ENCODE measurements at regions not wholly inside any gene's neighbourhood (a gene's known extent, or its start where the extent isn't known, plus 50 kb on each side); places are given as distances from the start of the nearest gene placed in this dataset.

GRCh38 chr15:81484086-81484955 lies 110.3 kb upstream of the TMC3 start:
- DNase-seq (ENCODE audit: low read depth in 3 of 3) = no peak

DNA sequence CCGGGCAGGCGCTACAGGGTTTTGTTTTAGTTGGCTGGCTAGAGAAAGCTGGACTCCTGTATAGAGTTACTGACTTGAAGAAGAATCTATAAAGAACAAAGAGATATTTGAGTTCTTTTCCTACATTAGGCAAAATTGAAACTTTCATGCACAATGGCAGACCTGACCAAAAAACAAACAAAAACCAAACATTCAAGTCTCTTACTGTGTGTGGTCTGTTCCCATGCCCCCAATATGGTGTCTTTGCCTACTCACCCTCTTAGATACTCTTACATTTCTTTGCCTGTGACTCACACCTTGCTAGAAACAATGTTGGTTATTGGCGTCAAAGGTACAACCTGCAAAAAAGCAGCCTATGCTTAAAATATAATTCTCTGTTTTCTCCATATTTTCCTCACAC lies 109.5 kb upstream of the TMC3 start:
- no peak for DNase-seq (ENCODE audit: low read depth in 3 of 3)

DNA sequence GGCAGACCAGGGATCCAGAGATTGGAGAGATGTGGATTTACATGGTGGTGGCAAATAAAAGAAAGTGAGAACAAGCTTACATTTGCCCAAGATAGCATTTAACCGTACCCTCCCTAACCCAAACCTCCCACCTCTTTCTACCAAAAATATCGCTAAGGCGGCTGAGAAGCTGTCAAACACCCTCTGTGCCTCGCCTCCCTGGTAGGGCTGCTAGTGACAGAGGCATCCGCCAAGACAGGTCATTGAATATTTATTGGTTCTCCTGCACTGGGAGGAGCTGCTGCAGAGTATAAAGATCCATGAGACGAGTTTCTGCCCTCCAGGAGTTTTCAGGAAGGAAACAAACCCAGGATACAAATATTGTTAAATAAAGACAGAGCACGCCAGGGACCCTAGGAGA lies 107.3 kb upstream of the TMC3 start:
- DNase-seq (ENCODE audit: low read depth in 3 of 3) = no peak

DNA sequence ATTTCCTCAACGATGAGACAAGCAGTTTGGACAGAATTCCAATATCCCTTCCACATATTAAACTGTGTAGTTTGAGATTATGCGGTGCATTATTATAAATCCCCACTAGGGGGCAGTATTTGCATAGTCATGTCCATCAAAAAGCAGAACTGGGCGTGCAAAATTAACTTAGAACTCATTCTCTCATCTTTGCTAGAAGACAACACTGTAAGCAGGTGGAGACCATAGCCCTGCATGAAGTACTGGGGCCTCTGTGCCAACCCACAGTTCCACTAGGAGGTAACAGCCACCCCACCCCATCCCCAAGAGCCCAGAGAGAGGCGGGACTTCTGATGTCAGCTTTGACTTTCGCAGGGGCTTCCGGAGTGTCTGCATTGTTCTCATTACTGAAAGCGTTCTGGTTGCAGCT lies 106.6 kb upstream of the TMC3 start:
- DNase-seq (ENCODE audit: low read depth in 3 of 3) = peak in 1 of 3 donors; percentile 13

GRCh38 chr15:81478354-81478753 lies 104.3 kb upstream of the TMC3 start:
- DNase-seq (ENCODE audit: low read depth in 3 of 3) = no peak

GRCh38 chr15:81475926-81476325 lies 101.9 kb upstream of the TMC3 start:
- no peak for DNase-seq (ENCODE audit: low read depth in 3 of 3)

DNA sequence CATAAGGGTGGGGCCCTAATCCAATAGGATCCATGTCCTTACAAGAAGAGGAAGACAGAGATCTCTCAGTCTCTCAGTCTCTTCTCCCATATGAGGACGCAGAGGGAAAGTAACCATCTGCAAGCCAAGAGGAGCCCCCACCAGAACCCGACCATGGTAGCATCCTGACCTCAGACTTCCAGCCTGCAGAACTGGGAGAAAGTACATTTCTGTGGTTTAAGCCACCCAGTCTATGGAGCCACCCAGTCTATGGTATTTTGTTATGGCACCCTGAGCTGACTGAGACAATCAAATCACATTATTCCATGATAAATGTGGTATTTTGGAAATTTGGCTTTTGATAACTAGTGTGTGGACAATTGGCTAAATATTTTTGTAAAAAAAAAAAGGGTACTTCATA lies 101.5 kb upstream of the TMC3 start:
- DNase-seq (ENCODE audit: low read depth in 3 of 3) = no peak

DNA sequence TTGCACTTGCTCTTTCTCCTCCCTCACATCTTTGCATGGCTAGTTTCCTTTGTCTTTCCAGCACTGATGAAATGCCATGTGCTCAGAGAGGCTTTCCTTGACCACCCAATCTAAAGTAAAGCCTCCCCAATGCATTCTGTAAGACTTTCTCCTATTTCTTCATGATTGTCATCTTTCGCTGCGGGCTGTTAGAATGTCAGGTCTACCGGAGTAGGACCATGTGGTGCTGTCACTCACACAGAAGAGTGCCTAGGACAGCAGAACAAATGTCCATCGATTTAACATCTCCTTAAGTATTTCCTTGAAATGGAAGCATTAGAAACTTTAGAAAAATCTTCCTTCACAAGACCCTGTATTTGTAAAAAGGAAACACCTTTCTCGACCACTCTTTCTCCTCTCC lies 99.9 kb upstream of the TMC3 start:
- DNase-seq (ENCODE audit: low read depth in 3 of 3) = no peak

DNA sequence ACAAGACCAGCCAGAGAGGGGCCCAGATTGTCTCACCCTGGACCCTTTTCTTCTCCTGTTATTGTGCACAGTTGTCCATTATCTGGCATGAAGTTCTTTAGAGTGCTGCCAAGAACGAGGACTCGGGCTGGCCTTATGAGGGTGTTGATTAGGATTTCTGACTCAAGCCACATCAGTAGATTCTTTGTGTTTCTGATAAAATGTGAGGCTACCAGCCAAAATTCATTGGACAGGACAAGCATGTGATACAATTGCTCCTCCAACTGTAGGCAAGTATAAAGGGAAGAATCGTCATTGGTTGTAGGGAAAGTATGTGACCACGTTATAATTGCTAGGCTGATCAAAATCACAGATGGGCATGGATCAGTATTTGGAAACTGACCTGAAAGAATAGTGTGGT lies 99.2 kb upstream of the TMC3 start:
- DNase-seq (ENCODE audit: low read depth in 3 of 3) = no peak

DNA sequence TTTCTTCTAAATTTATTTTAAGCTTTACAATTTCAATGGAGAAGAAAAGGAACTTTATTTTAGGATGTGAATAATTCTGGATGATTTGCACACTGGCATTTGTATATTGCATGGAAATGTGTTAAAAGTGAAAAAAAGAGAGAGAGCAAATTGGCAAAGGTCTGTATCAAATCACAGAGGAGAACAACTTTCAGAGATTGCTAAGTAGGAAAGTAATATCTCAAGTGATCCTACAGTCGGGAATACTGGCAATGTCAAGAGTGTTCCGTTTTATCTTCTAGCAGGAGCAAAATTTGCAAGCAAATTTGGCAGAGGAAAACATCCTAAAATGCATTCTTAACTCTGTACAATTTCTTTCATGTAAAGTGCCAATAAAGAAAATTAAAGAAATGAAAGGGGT lies 97.1 kb upstream of the TMC3 start:
- DNase-seq (ENCODE audit: low read depth in 3 of 3) = no peak

- no peak for DNase-seq (ENCODE audit: low read depth in 3 of 3)
Observed at GRCh38 chr15:81469154-81469553, 95.1 kb upstream of the TMC3 start.

- DNase-seq (ENCODE audit: low read depth in 3 of 3) = no peak
Observed at GRCh38 chr15:81466741-81467140, 92.7 kb upstream of the TMC3 start.

DNA sequence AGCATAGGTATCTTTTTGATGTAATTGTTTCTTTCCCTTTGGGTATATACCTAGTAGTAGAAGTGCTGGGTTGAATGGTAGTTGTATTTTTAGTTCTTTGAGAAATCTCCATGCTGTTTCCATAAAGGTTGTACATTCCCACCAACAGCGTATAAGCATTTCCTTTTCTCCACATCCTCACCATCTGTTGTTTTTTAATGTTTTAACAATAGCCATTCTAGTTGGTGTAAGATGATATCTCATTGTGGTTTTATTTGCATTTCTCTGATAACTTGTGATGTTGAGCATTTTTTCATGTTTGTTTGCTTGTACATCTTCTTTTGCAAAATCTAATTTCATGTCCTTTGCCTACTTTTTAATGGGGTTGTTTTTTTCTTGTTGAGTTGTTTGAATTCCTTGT lies 80.0 kb upstream of the TMC3 start:
- DNase-seq (ENCODE audit: low read depth in 3 of 3) = no peak

DNA sequence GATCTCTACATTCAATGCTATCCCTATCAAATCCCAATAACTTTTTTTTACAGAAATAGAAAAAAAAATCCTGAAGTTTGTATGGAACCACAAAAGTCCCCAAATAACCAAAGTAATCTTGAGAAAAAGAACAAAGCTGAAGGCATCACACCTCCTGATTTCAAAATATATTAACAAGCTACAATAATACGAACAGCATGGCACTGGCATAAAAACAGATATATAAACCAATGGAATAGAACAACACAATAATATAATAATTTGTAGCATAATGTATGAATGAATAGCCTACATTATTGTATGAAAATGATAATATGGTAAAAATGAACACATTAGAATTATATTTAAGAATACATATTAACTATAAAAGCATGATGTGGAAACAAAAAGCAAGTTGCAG lies 76.7 kb upstream of the TMC3 start:
- no peak for DNase-seq (ENCODE audit: low read depth in 3 of 3)

GRCh38 chr15:81449836-81450474 lies 75.9 kb upstream of the TMC3 start:
- no peak for DNase-seq (ENCODE audit: low read depth in 3 of 3)

DNA sequence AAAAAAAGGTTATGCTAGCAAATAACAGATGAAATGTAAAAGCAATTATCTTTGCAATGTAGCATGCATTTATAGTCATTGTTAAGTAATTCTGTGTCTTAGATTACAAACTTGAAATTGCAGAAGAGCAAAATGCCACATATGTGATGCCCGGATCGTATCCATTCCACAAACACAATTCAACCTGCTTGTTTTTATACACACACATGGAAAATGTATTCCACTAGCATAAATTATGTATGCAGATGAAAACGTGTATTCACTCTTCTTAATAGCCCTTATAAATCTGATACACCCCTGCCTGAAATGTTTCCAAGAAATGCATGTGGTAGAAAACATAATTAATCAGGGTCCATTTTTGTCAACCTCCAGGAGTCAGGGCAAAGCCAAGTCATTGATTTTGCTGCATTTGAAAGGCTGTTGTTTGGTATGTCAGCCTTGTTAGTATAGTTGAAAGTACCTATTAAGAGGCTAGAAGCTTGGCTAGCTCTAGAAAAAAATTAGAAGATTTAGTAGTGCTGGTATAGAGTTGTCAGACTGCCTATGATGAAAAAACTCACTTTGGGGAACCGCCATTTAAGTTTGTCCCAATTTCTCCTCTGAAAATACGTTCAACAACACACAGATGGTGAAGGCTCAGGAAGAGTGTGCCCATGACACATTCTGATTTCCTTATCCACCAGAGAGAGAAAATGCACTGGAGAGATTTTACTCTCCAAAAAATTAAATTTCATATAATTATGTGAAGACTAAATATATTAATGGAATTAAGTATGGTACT lies 69.2 kb upstream of the TMC3 start:
- DNase-seq (ENCODE audit: low read depth in 3 of 3) = no peak

GRCh38 chr15:81442454-81442853 lies 68.4 kb upstream of the TMC3 start:
- no peak for DNase-seq (ENCODE audit: low read depth in 3 of 3)

DNA sequence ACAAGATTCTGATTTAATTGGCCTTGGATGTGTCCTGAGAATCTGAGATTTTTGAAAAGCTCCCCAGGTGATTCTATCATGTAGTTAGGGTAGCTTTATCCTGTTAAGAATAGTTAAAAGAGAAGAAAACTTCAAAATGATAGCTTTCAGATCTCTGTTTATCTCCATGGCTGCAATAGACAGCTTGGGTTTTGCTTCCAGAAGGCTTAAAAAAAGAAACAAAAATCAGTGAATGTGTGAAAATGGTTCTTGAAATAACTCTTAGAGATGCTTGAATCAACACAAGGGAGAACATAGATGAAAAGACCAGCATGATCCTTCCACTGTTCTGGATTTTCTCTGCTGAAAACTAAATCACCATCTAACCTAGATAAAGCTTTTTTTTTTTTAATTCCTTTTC lies 60.8 kb upstream of the TMC3 start:
- no peak for DNase-seq (ENCODE audit: low read depth in 3 of 3)

- no peak for DNase-seq (ENCODE audit: low read depth in 3 of 3)
Observed at GRCh38 chr15:81433462-81433861, 59.4 kb upstream of the TMC3 start.

DNA sequence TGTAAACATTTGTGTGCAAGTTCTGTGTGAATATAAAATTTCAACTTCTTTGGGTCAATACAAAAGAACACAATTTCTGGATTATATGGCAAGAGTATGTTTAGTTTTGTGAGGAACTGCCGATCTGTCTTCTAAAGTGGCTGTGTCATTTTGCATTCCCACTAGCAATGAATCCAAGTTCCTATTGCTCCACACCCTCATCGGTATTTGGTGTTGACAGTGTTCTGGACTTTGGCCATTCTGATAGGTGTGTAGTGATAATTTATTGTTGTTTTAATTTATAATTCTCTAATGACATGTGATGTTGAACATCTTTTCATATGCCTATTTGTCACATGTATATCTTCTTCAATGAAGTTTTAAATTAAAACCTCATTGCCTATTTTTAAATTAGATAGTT lies 58.2 kb upstream of the TMC3 start:
- DNase-seq (ENCODE audit: low read depth in 3 of 3) = no peak

GRCh38 chr15:81427176-81427575 lies 53.2 kb upstream of the TMC3 start:
- no peak for DNase-seq (ENCODE audit: low read depth in 3 of 3)

- DNase-seq (ENCODE audit: low read depth in 3 of 3) = no peak
Observed at GRCh38 chr15:81425905-81426304, 51.9 kb upstream of the TMC3 start.
